Right renal cortex interstitium (tissue), 3 donors: ENCODE measurements at regions not wholly inside any gene's neighbourhood (a gene's known extent, or its start where the extent isn't known, plus 50 kb on each side); places are given as distances from the start of the nearest gene placed in this dataset.
A peak's percentile ranks its signal among the peaks of the same experiment; 100 is the strongest.
"Not testable (repeated sequence)": the region's sequence is repeated elsewhere in the genome, so short reads cannot be mapped to it uniquely, and the experiment has no call there.

Source experiments
- DNase-seq, 3 donors: peaks; one replicate each; pipeline ENCODE4 v3.0.0-alpha.2; 2013; ENCODE audit warnings: low read depth in 3 of 3, low spot score in 2 of 3

DNA sequence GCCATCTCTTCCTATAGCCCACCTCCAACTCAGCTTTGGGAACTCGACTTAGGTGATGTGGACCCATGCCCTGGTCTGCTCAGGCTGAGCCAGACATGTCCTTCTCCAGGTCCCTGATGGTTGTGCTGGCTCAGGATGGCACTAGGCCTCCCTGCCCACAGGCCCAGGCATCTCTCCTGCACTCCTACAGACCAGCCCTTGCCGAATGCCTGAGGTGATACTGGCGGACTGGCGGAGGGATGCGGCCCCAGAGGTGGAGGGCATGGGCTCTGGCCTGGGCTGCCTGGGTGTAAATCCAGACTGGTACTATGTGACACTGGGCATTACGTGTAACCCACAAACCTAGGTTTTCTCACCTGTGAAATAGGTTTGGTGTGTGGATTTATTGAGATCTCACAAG lies 352.8 kb downstream of the SHANK2 start:
- DNase-seq, result no peak

DNA sequence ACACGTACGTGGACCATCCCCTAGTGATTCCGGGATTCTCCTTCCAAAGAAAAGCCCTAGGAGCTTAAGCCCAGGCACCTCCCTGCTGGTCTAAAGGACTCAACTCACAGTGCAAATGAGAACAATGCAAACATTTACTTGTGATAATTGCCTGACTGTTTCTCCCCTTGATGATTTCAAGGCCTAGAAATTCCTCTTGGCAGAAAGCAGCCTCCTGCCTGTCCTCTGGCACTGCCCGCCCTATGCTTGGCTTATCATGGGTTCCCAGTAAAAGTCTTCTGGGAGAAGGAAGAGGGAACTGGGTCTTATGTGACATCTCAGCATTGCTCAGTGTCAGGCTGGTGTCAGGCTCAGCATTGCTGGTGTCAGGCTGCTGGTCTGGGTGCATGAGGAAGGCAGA lies 351.8 kb downstream of the SHANK2 start:
- DNase-seq, result no peak

DNA sequence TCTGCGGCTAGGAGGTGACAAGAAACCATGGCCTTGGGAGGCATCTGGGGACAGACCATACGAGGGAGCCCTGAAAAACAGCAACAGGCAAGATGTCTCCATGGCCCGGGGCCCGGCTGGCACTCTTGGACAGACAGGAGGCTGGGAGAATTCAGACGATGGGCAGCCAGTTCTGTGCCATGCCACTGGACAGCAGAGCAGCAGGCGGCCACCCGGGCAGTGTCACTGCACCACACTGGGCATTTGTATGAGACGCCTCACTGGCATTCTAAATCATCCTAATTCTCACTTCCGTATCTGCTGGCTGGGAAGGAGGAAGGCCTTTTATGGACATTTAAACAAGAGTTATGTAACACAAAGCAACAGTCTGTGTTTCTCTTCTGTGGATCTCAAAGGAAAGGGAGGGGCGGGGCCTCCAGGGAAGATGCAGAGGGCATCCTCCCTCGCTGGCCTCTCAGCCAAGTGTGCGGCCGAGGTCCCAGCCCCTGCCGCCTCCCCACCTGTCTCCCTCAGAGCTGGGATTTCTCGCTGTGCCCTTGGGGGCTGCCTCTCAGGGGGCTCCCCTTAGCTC lies 350.3 kb downstream of the SHANK2 start:
- peak in 1 of 3 donors; percentile 16 for DNase-seq

DNA sequence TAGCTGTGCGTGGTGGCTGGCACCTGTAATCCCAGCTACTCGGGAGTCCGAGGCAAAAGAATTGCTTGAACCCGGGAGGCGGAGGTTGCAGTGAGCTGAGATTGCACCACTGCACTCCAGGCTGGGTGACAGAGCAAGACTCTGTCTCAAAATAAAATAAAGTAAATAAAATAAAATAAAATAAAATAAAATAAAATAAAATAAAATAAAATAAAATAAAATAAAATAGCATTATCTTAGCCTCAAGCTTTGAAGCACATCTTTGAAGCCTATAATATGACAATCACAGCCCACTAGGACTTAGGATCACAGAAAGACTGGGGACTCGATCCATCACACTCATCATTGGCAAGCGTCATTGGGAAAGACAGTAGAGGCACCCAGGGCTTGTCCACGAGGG lies 349.1 kb downstream of the SHANK2 start:
- not testable (repeated sequence) for DNase-seq

DNA sequence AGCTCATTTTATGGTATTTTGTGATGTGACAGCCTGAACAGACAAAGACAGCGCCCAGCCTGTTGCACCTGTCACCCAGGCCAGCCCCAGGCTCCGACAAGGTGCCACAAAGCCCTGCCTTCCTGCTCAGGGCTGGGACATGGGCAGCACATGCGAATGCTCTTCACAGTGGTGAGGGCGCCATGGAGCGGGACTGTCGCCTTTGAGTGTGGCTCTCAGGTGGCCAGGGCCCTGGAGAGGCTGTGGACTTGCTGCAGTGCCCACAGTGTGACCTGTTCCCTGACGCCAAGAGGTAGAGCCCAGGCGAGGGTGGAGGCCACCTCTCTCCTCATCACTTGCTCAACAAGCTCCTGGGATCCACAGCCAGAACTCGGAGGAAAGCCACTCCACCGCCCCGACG lies 346.3 kb downstream of the SHANK2 start:
- no peak for DNase-seq

DNA sequence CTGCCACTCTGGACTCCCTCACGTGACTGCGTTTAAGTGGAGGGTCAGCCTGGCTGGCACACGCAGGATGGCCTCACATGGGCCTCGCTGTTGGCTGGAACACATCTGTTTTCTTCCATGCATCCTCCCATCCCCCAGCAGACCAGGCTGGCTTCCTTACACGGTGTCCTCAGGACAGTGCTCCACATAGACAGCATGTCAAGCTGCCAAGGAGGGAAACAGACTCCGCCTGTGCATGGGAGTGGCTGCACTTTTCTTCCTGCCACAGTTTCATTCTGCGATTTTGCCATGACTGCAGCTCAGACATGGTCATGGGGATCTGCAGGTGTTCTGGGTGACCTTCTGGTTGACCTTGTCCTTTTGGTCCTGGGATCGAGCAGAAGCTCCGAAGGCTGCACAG lies 344.2 kb downstream of the SHANK2 start:
- no peak for DNase-seq

DNA sequence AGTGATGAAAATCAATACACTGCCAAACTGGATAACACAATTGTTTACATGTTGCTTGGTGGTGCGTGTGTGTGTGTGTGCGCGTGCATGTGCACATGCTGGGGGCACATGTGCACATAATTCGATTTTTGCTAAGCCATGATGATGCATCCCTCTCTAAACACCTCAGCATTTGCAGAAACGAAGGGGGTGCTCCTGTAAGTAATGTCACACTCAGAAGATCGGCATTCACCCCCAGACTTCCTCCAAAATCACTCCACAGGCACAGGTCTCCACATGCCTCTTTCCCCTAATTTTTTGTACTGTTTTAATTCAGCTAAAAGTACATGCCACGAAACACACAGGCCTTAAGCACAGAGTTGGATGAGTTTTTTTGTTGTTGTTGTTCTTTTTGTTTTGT lies 341.5 kb downstream of the SHANK2 start:
- DNase-seq, result no peak

DNA sequence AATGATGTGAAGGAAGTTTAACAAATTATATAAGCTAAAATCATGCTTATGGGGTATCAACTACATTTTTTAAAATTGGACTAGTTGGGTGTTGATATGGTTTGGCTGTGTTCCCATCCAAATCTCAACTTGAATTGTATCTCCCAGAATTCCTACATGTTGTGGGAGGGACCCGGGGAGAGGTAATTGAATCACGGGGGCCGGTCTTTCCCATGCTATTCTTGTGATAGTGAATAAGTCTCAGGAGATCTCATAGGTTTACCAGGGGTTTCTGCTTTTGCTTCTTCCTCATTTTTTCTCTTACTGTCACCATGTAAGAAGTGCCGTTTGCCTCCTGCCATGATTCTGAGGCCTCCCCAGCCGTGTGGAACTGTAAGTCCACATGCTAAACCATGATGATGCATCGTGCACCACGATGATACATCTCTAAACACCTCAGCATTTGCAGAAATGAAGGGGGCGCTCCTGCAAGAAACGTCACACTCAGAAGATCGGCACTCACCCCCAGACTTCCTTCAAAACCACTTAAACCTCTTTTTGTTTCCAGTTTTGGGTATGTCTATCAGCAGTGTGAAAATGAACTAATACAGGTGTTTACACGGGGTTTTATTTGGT lies 340.0 kb downstream of the SHANK2 start:
- no peak for DNase-seq

DNA sequence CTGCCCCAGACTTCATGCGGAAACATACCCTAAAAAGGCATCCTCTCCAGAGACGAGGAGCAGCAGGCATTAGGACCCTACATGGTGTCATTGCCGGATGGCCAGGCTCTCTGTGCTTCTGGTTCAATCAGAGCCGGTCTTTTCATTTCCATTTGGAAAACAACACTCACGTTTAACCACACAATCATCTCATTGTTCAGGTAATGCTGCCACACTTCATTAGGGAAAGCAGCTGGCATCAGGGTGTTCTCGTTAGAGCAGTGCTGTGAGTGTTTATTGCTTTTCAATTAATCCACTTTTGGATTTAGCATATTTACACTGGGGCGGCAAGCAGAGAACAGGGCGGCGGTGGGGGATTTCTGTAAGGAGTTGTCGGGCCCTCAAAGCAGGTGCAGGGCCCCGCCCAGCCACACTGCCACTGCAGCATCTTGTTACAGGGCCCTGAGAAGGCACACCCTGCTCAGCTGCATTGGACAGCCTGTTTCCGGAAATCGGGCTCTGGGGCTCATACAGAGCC lies 338.6 kb downstream of the SHANK2 start:
- DNase-seq, result peak in 1 of 3 donors; percentile 13

DNA sequence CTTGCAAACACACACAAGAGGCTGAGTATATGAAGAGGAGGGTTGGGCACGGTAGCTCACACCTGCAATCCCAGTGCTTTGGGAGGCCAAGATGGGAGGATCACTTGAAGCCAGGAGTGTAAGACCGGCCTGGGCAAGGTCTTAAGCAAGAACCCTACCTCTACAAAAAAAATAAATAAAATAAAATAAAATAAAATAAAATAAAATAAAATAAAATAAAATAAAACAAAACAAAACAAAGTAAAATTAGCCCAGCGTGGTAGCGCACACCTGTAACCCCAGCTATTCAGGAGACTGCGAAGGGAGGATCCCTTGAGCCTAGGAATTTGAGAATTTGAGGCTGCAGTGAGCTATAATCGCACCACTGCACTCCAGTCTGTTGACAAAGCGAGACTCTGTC lies 337.9 kb downstream of the SHANK2 start:
- DNase-seq, result no peak

DNA sequence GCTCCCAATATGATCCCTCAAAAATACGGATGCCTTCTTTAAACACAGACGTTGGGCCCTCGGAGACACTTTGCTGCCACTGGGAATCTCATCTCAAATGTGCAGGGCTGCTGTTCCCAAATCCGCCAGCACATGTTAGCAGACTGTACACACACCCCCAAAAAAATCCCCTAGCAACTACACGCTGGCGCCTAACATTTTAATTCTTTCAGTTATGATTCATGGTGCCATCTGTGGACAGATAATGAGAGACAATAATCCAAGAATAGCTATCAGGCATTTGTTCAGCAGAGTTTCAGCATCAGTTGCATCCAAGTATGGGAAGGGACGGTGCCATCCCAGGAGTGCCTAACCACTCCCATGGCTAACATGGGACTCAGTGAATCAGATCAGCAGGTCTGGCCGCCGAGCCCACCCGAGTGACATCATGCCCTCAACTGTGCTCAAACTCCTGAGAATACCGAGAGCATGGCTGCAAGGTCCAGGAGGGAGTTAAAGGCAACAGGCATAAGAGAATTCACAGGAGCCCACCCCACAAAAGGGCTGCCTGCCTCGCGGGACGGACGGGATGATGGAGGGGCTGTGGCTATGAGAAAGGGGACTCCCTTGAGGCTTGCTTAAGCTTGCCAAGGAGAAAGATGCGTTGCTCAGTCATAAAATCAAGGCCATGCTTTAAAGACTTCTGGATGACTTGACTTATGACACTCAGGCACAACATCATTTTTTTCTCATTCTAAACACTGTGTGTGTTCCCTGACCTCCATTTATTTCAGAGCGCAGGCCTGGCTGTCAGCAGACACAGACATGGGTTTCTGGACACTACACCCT lies 337.0 kb downstream of the SHANK2 start:
- DNase-seq, result no peak

DNA sequence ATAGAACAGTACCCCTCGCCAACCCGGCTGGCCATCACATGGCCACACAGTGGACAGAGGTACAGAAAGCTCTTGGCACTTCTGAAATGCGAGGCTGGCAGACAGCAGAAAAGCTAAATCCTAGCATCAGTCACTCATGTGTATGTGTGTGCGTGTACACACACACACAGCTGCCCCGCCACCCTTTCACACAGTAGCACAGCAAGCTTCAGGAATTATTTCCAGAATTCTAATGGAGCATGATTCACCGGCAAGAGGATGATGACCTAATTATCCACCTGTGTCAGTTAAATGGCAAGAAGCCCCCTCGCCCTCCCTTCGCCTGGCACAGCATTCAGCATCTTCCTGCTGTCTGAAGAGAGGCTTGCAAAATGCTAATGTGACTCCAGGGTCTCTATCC lies 336.0 kb downstream of the SHANK2 start:
- no peak for DNase-seq

DNA sequence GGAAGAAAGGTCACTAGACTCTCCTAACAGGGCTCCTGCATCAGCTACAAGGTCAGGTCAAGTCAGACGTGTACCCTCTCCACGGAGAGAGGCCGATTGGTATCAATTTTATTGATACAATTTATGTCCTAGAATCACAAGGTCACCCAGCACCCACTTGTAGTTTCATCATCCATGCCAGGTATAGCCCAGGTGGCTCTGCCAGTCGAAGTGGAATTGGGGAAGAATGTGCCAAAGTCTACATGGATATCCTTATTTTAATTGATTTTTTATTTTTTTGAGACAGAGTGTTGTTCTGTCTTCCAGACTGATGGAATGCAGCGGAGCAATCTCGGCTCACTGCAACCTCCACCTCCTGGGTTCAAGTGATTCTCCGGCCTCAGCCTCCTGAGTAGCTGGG lies 334.1 kb downstream of the SHANK2 start:
- DNase-seq, result no peak

DNA sequence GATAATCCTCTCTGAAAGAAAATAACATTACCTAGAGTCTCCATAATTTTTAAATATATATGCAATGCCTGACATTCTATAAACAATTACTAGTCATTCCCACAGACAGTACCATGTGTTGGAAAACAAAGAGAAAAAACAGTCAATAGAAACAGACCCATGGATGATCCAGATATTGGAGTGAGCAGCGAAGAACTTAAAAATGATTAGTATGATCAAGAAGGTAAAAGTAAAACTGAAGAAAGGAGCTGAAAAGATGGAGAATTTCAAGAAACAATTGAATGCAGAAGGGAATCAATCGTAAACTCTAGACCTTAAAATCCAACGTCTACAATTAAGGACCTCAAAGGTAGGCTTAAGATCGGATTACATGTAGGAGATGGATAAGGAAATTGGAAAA lies 330.6 kb downstream of the SHANK2 start:
- no peak for DNase-seq

DNA sequence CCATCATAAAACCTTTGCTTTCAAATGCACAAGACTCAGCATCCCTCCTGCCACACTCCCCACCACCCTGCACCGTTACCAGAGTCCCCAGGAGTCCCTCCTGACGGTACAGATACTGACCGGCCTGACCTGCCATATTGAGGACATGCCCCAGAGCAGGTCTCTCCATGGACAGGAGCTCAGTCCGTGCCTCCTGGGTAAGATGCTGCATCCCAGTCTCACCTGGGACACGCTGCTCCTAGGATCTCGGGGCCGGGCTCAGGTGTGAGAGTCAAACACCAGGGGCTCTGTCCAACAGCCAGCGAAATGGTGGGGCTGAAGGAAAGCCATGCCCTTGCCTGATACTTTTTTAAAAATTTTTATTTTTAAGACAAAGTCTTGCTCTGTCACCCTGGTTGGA lies 328.3 kb downstream of the SHANK2 start:
- no peak for DNase-seq

DNA sequence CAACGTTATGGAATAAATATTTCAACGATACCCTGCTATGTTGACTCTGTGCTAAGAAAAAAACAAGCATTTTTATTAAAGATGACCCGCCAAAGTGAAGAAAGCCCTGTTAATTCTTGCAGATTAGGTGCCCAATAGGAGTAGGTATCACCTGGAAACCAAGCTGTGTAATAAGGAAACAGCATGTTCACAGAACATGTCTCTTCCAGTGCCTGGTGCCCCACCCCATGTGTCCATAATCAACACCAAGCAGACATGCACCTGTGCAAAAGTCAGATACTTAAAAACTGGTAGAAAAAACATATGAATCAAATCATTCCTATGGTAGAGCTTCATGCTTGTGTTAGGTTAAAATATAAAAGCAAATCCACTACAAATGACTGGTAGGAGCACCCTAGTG lies 327.1 kb downstream of the SHANK2 start:
- DNase-seq, result no peak

DNA sequence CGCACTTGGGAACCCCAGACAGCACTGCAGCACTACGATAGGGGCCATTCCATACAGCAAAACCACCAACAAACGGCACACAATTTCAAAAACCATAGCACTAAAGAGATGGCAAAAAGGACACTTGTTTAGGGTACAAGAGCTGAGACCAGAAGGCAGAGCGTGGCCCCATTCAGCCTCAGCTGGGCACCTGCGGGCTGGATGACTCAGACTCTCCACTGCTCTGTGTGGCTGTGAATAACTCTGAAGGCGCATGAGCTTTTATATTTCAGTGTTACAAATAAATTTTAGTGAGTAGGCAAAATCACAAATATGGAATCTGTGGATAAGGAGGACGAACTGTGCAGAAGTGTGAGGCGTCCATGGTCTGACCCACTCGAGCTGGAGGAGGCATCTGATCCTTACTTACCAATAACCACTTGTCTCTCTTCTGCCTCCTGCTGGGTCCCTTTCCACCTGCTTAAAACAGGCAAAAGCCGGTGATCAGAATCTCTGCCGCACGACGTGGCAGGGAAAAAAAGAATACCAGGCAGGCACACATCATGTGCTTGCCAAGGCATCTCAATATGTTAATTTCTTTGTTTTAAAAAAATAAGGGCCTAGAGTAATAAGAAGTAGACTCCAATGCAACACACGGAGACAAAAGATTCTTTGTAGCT lies 325.7 kb downstream of the SHANK2 start:
- no peak for DNase-seq

DNA sequence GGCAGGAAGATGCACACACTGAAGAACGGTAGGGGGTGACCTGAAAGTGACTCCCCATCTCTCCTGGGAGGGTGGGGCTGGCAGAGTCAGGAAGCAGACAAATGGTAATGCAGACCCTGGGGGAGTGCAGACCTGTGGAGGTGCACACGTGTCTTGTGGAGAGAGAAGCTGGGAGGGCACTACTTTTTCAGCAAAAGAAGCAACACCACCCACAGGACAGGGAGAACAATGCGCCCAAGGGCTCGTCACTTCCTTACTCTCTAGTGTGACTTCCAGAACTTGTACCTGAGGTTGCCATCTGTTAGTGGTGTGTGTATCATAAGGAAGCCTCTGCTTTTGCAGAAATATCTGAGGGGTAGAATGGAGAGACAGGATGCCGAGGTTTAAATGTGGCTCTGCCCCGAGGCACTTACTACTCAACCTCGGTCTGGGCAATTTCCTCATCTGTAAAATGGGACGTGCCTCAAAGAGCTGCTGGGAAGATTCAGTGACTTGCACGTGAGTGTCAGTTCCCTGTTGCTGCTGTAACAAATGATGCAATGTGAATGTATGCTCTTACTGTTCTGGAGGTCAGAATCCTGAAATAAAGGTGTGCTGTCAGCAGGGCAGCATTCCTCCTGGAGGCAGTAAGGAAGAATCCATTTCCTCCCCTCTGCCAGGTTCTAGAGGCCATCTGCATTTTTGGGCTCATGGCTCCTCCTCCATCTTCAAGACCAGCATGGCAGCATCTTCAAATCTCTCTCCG lies 323.4 kb downstream of the SHANK2 start:
- no peak for DNase-seq

DNA sequence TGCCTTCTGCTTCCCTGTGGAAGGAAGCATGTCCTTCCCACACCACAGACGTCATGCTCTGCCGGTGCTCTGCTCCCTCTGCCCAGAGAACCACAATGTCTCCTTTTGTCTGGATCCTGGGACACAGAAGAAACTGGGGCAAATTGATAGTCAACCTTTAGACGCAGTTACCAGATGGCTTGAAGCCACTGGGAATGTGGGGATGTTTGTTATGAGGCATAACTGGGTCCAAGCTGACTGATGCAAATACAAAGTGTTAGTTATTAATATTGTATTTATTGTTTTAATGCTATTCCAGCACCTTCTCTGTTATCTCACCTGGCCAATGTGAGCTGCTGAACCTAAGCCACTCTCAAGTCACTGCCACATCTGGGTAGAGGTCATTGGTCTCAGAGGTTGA lies 322.2 kb downstream of the SHANK2 start:
- no peak for DNase-seq

DNA sequence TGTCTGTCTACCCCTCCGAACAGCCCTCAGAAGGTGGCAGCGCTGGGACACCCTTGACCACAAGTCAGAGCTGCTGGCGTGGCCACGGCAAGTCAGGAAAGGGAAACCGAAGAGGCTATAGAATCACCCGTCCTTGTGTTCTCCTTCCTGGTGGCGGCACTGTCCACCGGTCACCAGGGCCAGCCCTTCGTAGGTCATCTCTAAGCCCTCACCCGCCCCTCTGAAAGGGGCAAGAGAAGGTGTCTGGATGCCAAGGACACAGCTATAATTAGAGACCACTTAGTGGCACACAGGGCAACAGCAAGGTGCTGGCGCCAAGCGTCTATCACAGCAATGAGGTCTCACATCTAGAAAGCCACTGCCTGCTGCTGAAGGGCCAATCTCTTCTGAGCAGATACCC lies 320.9 kb downstream of the SHANK2 start:
- DNase-seq, result no peak
